ENCODE measurements at regions not wholly inside any gene's neighbourhood (a gene's known extent, or its start where the extent isn't known, plus 50 kb on each side); places are given as distances from the start of the nearest gene placed in this dataset.

GRCh38 chr6:19753826-19754225 is 83.3 kb upstream of the ID4 start:
- TF ChIP-seq, protein P1, sequence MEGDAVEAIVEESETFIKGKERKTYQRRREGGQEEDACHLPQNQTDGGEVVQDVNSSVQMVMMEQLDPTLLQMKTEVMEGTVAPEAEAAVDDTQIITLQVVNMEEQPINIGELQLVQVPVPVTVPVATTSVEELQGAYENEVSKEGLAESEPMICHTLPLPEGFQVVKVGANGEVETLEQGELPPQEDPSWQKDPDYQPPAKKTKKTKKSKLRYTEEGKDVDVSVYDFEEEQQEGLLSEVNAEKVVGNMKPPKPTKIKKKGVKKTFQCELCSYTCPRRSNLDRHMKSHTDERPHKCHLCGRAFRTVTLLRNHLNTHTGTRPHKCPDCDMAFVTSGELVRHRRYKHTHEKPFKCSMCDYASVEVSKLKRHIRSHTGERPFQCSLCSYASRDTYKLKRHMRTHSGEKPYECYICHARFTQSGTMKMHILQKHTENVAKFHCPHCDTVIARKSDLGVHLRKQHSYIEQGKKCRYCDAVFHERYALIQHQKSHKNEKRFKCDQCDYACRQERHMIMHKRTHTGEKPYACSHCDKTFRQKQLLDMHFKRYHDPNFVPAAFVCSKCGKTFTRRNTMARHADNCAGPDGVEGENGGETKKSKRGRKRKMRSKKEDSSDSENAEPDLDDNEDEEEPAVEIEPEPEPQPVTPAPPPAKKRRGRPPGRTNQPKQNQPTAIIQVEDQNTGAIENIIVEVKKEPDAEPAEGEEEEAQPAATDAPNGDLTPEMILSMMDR (IDR thresholded peaks at IDR 0.05; ENCODE audit: low read length), result no peak
- TF ChIP-seq EZH2 (optimal IDR thresholded peaks at IDR 0.05; ENCODE audit: low read depth, low read length) (no peak), EZH2phosphoT487 (IDR thresholded peaks at IDR 0.05; ENCODE audit: low read length) (no peak)

All from MM.1S (cell line).